ENCODE measurements at regions not wholly inside any gene's neighbourhood (a gene's known extent, or its start where the extent isn't known, plus 50 kb on each side); places are given as distances from the start of the nearest gene placed in this dataset.

DNA sequence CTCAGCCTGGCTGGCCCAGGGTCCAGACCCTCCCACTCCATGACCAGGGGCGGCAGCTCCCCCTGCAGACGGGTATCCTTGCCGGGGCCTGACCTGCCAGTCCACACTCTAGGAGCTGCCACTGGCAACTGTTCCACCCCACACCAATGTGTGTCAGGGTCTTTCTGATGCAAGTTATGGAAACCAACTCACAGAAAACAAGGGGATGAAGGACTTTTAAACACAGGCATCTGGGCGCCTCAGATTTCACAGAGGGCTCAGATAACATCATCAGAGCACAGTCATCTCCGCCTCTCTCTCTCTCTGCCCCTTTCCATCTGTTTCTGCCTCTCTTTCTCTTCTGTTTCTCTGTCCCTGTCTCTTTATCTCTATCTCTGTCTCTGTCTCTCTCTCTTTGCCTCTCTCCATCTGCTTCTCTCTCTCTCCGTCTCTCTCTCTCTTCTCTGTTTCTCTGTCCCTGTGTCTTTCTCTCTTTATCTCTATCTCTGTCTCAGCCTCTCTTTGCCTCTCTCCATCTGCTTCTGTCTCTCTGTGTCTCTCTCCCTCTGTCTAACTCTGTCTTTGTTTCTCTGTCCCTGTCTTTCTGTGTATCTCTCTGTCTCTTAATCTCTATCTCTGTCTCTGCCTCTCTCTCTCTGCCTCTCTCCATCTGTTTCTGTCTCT lies 67.4 kb upstream of the FBRSL1 start:
- TF ChIP-seq, protein P1, sequence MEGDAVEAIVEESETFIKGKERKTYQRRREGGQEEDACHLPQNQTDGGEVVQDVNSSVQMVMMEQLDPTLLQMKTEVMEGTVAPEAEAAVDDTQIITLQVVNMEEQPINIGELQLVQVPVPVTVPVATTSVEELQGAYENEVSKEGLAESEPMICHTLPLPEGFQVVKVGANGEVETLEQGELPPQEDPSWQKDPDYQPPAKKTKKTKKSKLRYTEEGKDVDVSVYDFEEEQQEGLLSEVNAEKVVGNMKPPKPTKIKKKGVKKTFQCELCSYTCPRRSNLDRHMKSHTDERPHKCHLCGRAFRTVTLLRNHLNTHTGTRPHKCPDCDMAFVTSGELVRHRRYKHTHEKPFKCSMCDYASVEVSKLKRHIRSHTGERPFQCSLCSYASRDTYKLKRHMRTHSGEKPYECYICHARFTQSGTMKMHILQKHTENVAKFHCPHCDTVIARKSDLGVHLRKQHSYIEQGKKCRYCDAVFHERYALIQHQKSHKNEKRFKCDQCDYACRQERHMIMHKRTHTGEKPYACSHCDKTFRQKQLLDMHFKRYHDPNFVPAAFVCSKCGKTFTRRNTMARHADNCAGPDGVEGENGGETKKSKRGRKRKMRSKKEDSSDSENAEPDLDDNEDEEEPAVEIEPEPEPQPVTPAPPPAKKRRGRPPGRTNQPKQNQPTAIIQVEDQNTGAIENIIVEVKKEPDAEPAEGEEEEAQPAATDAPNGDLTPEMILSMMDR (IDR thresholded peaks at IDR 0.05) = no peak
- no peak for TF ChIP-seq POLR2AphosphoS5 (IDR thresholded peaks at IDR 0.05)
